ENCODE measurements at regions not wholly inside any gene's neighbourhood (a gene's known extent, or its start where the extent isn't known, plus 50 kb on each side); places are given as distances from the start of the nearest gene placed in this dataset.

GRCh38 chr5:148746826-148747535 lies 79.4 kb upstream of the ADRB2 start:
- H3K79me2 ChIP-seq, result no peaks in the 10 kb centered on the region
- no peaks in the 10 kb centered on the region for H3K9me2 ChIP-seq (replicated peaks; ENCODE audit: insufficient read depth)
- H3K4me1 ChIP-seq (ENCODE audit: insufficient read depth), result peaks cover 5% of the 10 kb centered on the region
- H3K4me2 ChIP-seq, result no peak overlapping the region
- WGBS (ENCODE audit: low lambda C conversion rate, missing lambda C conversion rate), result 37% methylated on average over 2 of the region's 2 CpGs
- no peak overlapping the region for H2AFZ ChIP-seq
- TF ChIP-seq EZH2phosphoT487 (IDR thresholded peaks at IDR 0.05; ENCODE audit: low read depth, severe bottlenecking, unreplicated experiment) (no peak), CTCF (IDR thresholded peaks at IDR 0.05; ENCODE audit: poor library complexity) (no peak), EZH2 (IDR thresholded peaks at IDR 0.05; ENCODE audit: borderline replicate concordance) (no peak)
- no peaks in the 10 kb centered on the region for H3K27me3 ChIP-seq
- H3K27ac ChIP-seq, result no peak overlapping the region
- H3K9me3 ChIP-seq (ENCODE audit: low read depth), result no peaks in the 10 kb centered on the region
- H3K36me3 ChIP-seq (replicated peaks; ENCODE audit: insufficient read depth, low read depth), result no peaks in the 10 kb centered on the region
- no peak overlapping the region for H3K4me3 ChIP-seq
- H4K20me1 ChIP-seq (ENCODE audit: insufficient read depth, poor library complexity, severe bottlenecking), result no peaks in the 10 kb centered on the region
- DNase-seq (ENCODE audit: low spot score), result no peak

GRCh38 chr5:148747536-148747906 lies 78.9 kb upstream of the ADRB2 start:
- 41% methylated on average over 2 of the region's 2 CpGs for WGBS (ENCODE audit: low lambda C conversion rate, missing lambda C conversion rate)
- H3K79me2 ChIP-seq, result no peaks in the 10 kb centered on the region
- H3K27ac ChIP-seq, result no peak overlapping the region
- no peaks in the 10 kb centered on the region for H3K9me2 ChIP-seq (replicated peaks; ENCODE audit: insufficient read depth)
- H3K27me3 ChIP-seq, result no peaks in the 10 kb centered on the region
- no peaks in the 10 kb centered on the region for H4K20me1 ChIP-seq (ENCODE audit: insufficient read depth, poor library complexity, severe bottlenecking)
- H3K36me3 ChIP-seq (replicated peaks; ENCODE audit: insufficient read depth, low read depth), result no peaks in the 10 kb centered on the region
- H3K4me2 ChIP-seq, result no peak overlapping the region
- no peaks in the 10 kb centered on the region for H3K9me3 ChIP-seq (ENCODE audit: low read depth)
- no peak for TF ChIP-seq EZH2phosphoT487 (IDR thresholded peaks at IDR 0.05; ENCODE audit: low read depth, severe bottlenecking, unreplicated experiment)
- no peak for TF ChIP-seq EZH2 (IDR thresholded peaks at IDR 0.05; ENCODE audit: borderline replicate concordance)
- no peak for TF ChIP-seq CTCF (IDR thresholded peaks at IDR 0.05; ENCODE audit: poor library complexity)
- no peak for DNase-seq (ENCODE audit: low spot score)
- no peak overlapping the region for H3K4me3 ChIP-seq
- H3K4me1 ChIP-seq (ENCODE audit: insufficient read depth), result peaks cover 5% of the 10 kb centered on the region
- H2AFZ ChIP-seq, result no peak overlapping the region

GRCh38 chr5:148748702-148749392 lies 77.6 kb upstream of the ADRB2 start:
- no peak for DNase-seq (ENCODE audit: low spot score)
- TF ChIP-seq CTCF (IDR thresholded peaks at IDR 0.05; ENCODE audit: poor library complexity) (no peak), EZH2phosphoT487 (IDR thresholded peaks at IDR 0.05; ENCODE audit: low read depth, severe bottlenecking, unreplicated experiment) (no peak), EZH2 (IDR thresholded peaks at IDR 0.05; ENCODE audit: borderline replicate concordance) (no peak)
- Histone ChIP-seq H3K9me2 (replicated peaks; ENCODE audit: insufficient read depth) (no peaks in the 10 kb centered on the region), H2AFZ (no peak overlapping the region), H3K27me3 (no peaks in the 10 kb centered on the region), H4K20me1 (ENCODE audit: insufficient read depth, poor library complexity, severe bottlenecking) (no peaks in the 10 kb centered on the region), H3K4me3 (no peak overlapping the region), H3K27ac (no peak overlapping the region), H3K4me1 (ENCODE audit: insufficient read depth) (peaks cover 5% of the 10 kb centered on the region), H3K4me2 (no peak overlapping the region), H3K79me2 (no peaks in the 10 kb centered on the region), H3K9me3 (ENCODE audit: low read depth) (no peaks in the 10 kb centered on the region), H3K36me3 (replicated peaks; ENCODE audit: insufficient read depth, low read depth) (no peaks in the 10 kb centered on the region)
- WGBS (ENCODE audit: low lambda C conversion rate, missing lambda C conversion rate), result 91% methylated on average over 4 of the region's 4 CpGs

All from hepatocyte (in vitro differentiated cells).